HCT116 (cell line): ENCODE measurements at regions not wholly inside any gene's neighbourhood (a gene's known extent, or its start where the extent isn't known, plus 50 kb on each side); places are given as distances from the start of the nearest gene placed in this dataset.

Source experiments
- ATAC-seq: fragments of 200-7000 bp; cut with Tn5 transposase; 2 replicates; pipeline ENCODE4 v1.9.1; 2020; ENCODE audit warnings: mild to moderate bottlenecking, moderate library complexity
- BruUV-seq: library from RNA; stranded (reverse); fragments of 400-500 nt; replicated peaks from 2 replicates; lab custom pipeline; 2021; lab: Mats Ljungman, UMichigan
- CTCF ChIA-PET: fragments of 300-600 bp; sonication (Branson Sonifier 250); formaldehyde crosslinking; loops from one replicate; lab custom pipeline; 2021; ENCODE audit warnings: antibody characterized with exemption; lab: Charles Lee
- POLR2A ChIA-PET: fragments of 300-600, 350-600 bp; sonication (Branson Sonifier 250); formaldehyde crosslinking; loops from one replicate; lab custom pipeline; 2021; ENCODE audit warnings: antibody characterized with exemption; lab: Charles Lee
- RAD21 ChIA-PET, 2 experiments: fragments of 300-600 bp; sonication (Branson Sonifier 250); formaldehyde crosslinking; loops; one replicate each; lab custom pipeline; 2023; ENCODE audit warnings: low total read pairs in 2 of 2; ENCODE audit not compliant: uncharacterized antibody in 2 of 2, unreplicated experiment in 2 of 2, low non-redundant PET in 1 of 2; lab: Charles Lee
- DNase-seq: peaks from one replicate; pipeline ENCODE4 v3.0.0-alpha.2; 2010; ENCODE audit warnings: low read depth, low spot score
- H2AFZ ChIP-seq: fragments of 200-600 bp; shearing (Covaris generic), sonication (generic); 2 replicates; pipeline ENCODE4 v1.6.1; 2017; ENCODE audit warnings: low read depth, mixed run types, mixed read lengths, antibody characterized with exemption, low read length; ENCODE audit not compliant: poor library complexity, severe bottlenecking
- H3K27ac ChIP-seq: 2 replicates; pipeline ENCODE4 v1.5.1; 2012; ENCODE audit warnings: low read depth, low read length
- H3K27me3 ChIP-seq: fragments of 200-600 bp; sonication (generic); 2 replicates; pipeline ENCODE4 v1.6.1; 2016; ENCODE audit warnings: mixed run types, low read length, mixed read lengths; ENCODE audit not compliant: insufficient read depth
- H3K36me3 ChIP-seq, 2 experiments: fragments of 200-500 bp in 1 of 2; fragments of 200-600 bp in 1 of 2; sonication (Bioruptor generic) in 1 of 2; sonication (generic) in 1 of 2; 2 replicates each; pipeline versions ENCODE4 v1.5.1 to v1.6.1; 2014 to 2016; ENCODE audit warnings: low read length in 2 of 2, inconsistent platforms in 1 of 2, mixed read lengths in 1 of 2, mixed run types in 1 of 2; ENCODE audit not compliant: insufficient read depth in 2 of 2, control insufficient read depth in 1 of 2
- H3K4me1 ChIP-seq, 2 experiments: fragments of 200-600 bp in 1 of 2; sonication (generic) in 1 of 2; 2 replicates each; pipeline versions ENCODE4 v1.5.1 to v1.6.1; 2012 to 2017; ENCODE audit warnings: low read length in 2 of 2, inconsistent platforms in 1 of 2, mild to moderate bottlenecking in 1 of 2, mixed read lengths in 1 of 2, mixed run types in 1 of 2, moderate library complexity in 1 of 2; ENCODE audit not compliant: insufficient read depth in 2 of 2, control insufficient read depth in 1 of 2
- H3K4me2 ChIP-seq: fragments of 200-600 bp; sonication (generic); 2 replicates; pipeline ENCODE4 v1.6.1; 2017; ENCODE audit warnings: mixed run types, low read length, mixed read lengths
- H3K4me3 ChIP-seq, 2 experiments: fragments of 200-600 bp in 1 of 2; sonication (generic) in 1 of 2; replicated peaks in 1 of 2; 2 replicates each; pipeline ENCODE4 v1.5.1; 2011 to 2016; ENCODE audit warnings: low read length in 2 of 2, control low read depth in 1 of 2, low read depth in 1 of 2, mild to moderate bottlenecking in 1 of 2, mixed read lengths in 1 of 2, mixed run types in 1 of 2
- H3K79me2 ChIP-seq: fragments of 200-600 bp; sonication (generic); 2 replicates; pipeline ENCODE4 v1.6.1; 2017; ENCODE audit warnings: mild to moderate bottlenecking, mixed run types, low read length, moderate library complexity, mixed read lengths; ENCODE audit not compliant: insufficient read depth
- H3K9ac ChIP-seq: fragments of 200-600 bp; sonication (generic); 2 replicates; pipeline ENCODE4 v1.6.1; 2016; ENCODE audit warnings: low read length, mixed read lengths
- H3K9me2 ChIP-seq: fragments of 200-600 bp; sonication (generic), shearing (Covaris generic); 2 replicates; pipeline ENCODE4 v1.6.1; 2017; ENCODE audit warnings: mixed run types, mild to moderate bottlenecking, moderate library complexity; ENCODE audit not compliant: insufficient read depth
- H3K9me3 ChIP-seq, 2 experiments: fragments of 200-500 bp in 1 of 2; fragments of 200-600 bp in 1 of 2; sonication (Bioruptor generic) in 1 of 2; sonication (generic) in 1 of 2; 2 replicates each; pipeline ENCODE4 v1.6.1; 2014 to 2017; ENCODE audit warnings: low read length in 2 of 2, mixed read lengths in 2 of 2, inconsistent platforms in 1 of 2, low read depth in 1 of 2, mild to moderate bottlenecking in 1 of 2, mixed run types in 1 of 2, moderate library complexity in 1 of 2; ENCODE audit not compliant: control insufficient read depth in 1 of 2, insufficient read depth in 1 of 2
- H4K20me1 ChIP-seq: fragments of 200-600 bp; sonication (generic), shearing (Covaris generic); 2 replicates; pipeline ENCODE4 v1.6.1; 2017; ENCODE audit warnings: mixed run types, mild to moderate bottlenecking, moderate library complexity; ENCODE audit not compliant: insufficient read depth
- CTCF ChIP-seq, 3 experiments: fragments of 200-600 bp in 1 of 3; sonication (generic) in 1 of 3; IDR thresholded peaks in 2 of 3; conservative IDR thresholded peaks in 1 of 3; 2 replicates each; pipeline ENCODE4 v1.5.1; 2012 to 2017; ENCODE audit warnings: low read depth in 2 of 3, low read length in 2 of 3, antibody characterized with exemption in 1 of 3, borderline replicate concordance in 1 of 3, control low read depth in 1 of 3, mild to moderate bottlenecking in 1 of 3, mixed read lengths in 1 of 3, mixed run types in 1 of 3, moderate library complexity in 1 of 3; ENCODE audit not compliant: insufficient read depth in 1 of 3
- POLR2AphosphoS5 ChIP-seq: IDR thresholded peaks from 2 replicates; pipeline ENCODE4 v1.6.1; 2011; ENCODE audit warnings: mild to moderate bottlenecking, low read depth, low read length, moderate library complexity
- SIN3A ChIP-seq: IDR thresholded peaks from 2 replicates; pipeline ENCODE4 v1.6.1; 2012; ENCODE audit warnings: low read depth
- SRF ChIP-seq: IDR thresholded peaks from 2 replicates; pipeline ENCODE4 v1.6.1; 2012; ENCODE audit warnings: low read depth
- ZBTB33 ChIP-seq: IDR thresholded peaks from 2 replicates; pipeline ENCODE4 v1.6.1; 2011; ENCODE audit warnings: mild to moderate bottlenecking, low read length, moderate library complexity; ENCODE audit not compliant: insufficient replicate concordance; ENCODE audit errors: extremely low read depth
- ZFX ChIP-seq: fragments of 450-650 bp; IDR thresholded peaks from 2 replicates; pipeline ENCODE4 v1.6.1; 2017
- intact Hi-C: fragments of 100-400 bp; cut with micrococcal nuclease; formaldehyde crosslinking; loops from 2 replicates; pipeline ENCODE4 v1.10.0; 2022
- TF ChIP-seq, protein P1 (sequence below): IDR thresholded peaks from 2 replicates; pipeline ENCODE4 v1.6.1; 2012; ENCODE audit warnings: low read depth

DNA sequence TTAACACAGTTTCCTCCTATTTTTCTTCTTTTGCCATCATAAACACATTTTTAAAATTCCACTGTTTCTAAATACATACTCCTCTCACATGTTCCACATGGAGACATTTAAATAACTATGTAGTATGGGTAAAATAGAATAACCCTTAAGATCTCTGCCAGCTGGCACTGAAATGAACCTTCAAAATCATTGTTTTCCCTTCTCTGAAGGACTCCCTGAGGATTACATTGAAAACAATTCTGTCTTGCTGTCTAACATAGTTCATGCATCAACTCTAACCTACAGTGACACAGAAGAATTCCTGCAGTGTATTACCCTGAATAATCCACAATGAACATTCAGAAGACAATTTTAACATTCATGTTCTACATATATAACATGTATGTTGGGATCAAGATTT is 1361.8 kb upstream of the CITED2 start:
- Histone ChIP-seq H3K9ac (no peak overlapping the region), H3K27ac (no peak overlapping the region), H3K79me2 (no peaks in the 10 kb centered on the region), H3K36me3 (no peaks in the 10 kb centered on the region), H3K4me2 (no peak overlapping the region), H3K9me2 (no peaks in the 10 kb centered on the region), H2AFZ (no peak overlapping the region), H3K4me1 (no peaks in the 10 kb centered on the region), H3K27me3 (no peaks in the 10 kb centered on the region), H3K9me3 (no peaks in the 10 kb centered on the region), H3K4me3 (no peak overlapping the region), H4K20me1 (no peaks in the 10 kb centered on the region)
- ChIA-PET CTCF (no interaction called here), POLR2A (no interaction called here), RAD21 (no interaction called here)
- TF ChIP-seq CTCF (IDR thresholded peaks at IDR 0.05 in 2 of 3, conservative IDR thresholded peaks at IDR 0.05 in 1 of 3; ENCODE audit: borderline replicate concordance in 1 of 3, insufficient read depth in 1 of 3, low read depth in 2 of 3, low read length in 2 of 3) (no peak), ZBTB33 (no peak), POLR2AphosphoS5 (no peak), SRF (no peak), SIN3A (no peak), ZFX (no peak)
- TF ChIP-seq, protein P1, sequence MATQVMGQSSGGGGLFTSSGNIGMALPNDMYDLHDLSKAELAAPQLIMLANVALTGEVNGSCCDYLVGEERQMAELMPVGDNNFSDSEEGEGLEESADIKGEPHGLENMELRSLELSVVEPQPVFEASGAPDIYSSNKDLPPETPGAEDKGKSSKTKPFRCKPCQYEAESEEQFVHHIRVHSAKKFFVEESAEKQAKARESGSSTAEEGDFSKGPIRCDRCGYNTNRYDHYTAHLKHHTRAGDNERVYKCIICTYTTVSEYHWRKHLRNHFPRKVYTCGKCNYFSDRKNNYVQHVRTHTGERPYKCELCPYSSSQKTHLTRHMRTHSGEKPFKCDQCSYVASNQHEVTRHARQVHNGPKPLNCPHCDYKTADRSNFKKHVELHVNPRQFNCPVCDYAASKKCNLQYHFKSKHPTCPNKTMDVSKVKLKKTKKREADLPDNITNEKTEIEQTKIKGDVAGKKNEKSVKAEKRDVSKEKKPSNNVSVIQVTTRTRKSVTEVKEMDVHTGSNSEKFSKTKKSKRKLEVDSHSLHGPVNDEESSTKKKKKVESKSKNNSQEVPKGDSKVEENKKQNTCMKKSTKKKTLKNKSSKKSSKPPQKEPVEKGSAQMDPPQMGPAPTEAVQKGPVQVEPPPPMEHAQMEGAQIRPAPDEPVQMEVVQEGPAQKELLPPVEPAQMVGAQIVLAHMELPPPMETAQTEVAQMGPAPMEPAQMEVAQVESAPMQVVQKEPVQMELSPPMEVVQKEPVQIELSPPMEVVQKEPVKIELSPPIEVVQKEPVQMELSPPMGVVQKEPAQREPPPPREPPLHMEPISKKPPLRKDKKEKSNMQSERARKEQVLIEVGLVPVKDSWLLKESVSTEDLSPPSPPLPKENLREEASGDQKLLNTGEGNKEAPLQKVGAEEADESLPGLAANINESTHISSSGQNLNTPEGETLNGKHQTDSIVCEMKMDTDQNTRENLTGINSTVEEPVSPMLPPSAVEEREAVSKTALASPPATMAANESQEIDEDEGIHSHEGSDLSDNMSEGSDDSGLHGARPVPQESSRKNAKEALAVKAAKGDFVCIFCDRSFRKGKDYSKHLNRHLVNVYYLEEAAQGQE = no peak
- intact Hi-C loops = no loop called here
- BruUV-seq = no TSS peak
- DNase-seq (no peak), ATAC-seq (no peak)
